Neuronal stem cell (in vitro differentiated cells): ENCODE measurements at regions not wholly inside any gene's neighbourhood (a gene's known extent, or its start where the extent isn't known, plus 50 kb on each side); places are given as distances from the start of the nearest gene placed in this dataset.

Source experiments
- DNase-seq: peaks from one replicate; pipeline ENCODE4 v3.0.0-alpha.2; 2013; ENCODE audit warnings: low spot score
- H2AFZ ChIP-seq: one replicate; pipeline ENCODE4 v1.6.1; 2013; ENCODE audit warnings: mild to moderate bottlenecking, low read length, inconsistent platforms
- H2AK5ac ChIP-seq: 2 replicates; pipeline ENCODE4 v1.6.1; 2013; ENCODE audit warnings: low read depth, mild to moderate bottlenecking, inconsistent platforms, low read length, moderate library complexity, mixed read lengths
- H2BK120ac ChIP-seq: 2 replicates; pipeline ENCODE4 v1.6.1; 2013; ENCODE audit warnings: low read depth, mild to moderate bottlenecking, inconsistent platforms, low read length, moderate library complexity, mixed read lengths
- H2BK12ac ChIP-seq: one replicate; pipeline ENCODE4 v1.6.1; 2013; ENCODE audit warnings: low read length, inconsistent platforms
- H2BK15ac ChIP-seq: 2 replicates; pipeline ENCODE4 v1.6.1; 2013; ENCODE audit warnings: mild to moderate bottlenecking, low read length, inconsistent platforms, mixed read lengths
- H2BK5ac ChIP-seq: one replicate; pipeline ENCODE4 v1.6.1; 2013; ENCODE audit warnings: inconsistent platforms, mild to moderate bottlenecking, low read length, moderate library complexity
- H3K14ac ChIP-seq: one replicate; pipeline ENCODE4 v1.6.1; 2013; ENCODE audit warnings: low read length, inconsistent platforms
- H3K18ac ChIP-seq: 2 replicates; pipeline ENCODE4 v1.6.1; 2013; ENCODE audit warnings: low read length, inconsistent platforms
- H3K23ac ChIP-seq: 2 replicates; pipeline ENCODE4 v1.6.1; 2013; ENCODE audit warnings: low read depth, mild to moderate bottlenecking, mixed read lengths, low read length, inconsistent platforms; ENCODE audit not compliant: poor library complexity
- H3K27ac ChIP-seq: replicated peaks from 3 replicates; pipeline ENCODE4 v1.5.1; 2013; ENCODE audit warnings: low read length, inconsistent platforms
- H3K27me3 ChIP-seq, 3 experiments: 2 replicates each; pipeline ENCODE4 v1.6.1; 2013; ENCODE audit warnings: low read length in 3 of 3, mild to moderate bottlenecking in 2 of 3, inconsistent platforms in 1 of 3, low read depth in 1 of 3, mixed read lengths in 1 of 3, moderate library complexity in 1 of 3; ENCODE audit not compliant: control insufficient read depth in 3 of 3, insufficient read depth in 3 of 3
- H3K36me3 ChIP-seq, 2 donors: replicated peaks in 1 of 2; 2 replicates each; pipeline ENCODE4 v1.6.1; 2013; ENCODE audit warnings: low read length in 2 of 2; ENCODE audit not compliant: control insufficient read depth in 2 of 2, insufficient read depth in 2 of 2
- H3K4ac ChIP-seq: 2 replicates; pipeline ENCODE4 v1.6.1; 2013; ENCODE audit warnings: inconsistent platforms, mild to moderate bottlenecking, low read length, moderate library complexity
- H3K4me1 ChIP-seq, 2 donors: 1 replicate in 1 of 2; 2 replicates in 1 of 2; pipeline ENCODE4 v1.6.1; 2013; ENCODE audit warnings: low read length in 2 of 2, low read depth in 1 of 2; ENCODE audit not compliant: control insufficient read depth in 2 of 2, insufficient read depth in 1 of 2
- H3K4me2 ChIP-seq: one replicate; pipeline ENCODE4 v1.6.1; 2013; ENCODE audit warnings: mild to moderate bottlenecking, low read length, inconsistent platforms; ENCODE audit not compliant: insufficient read depth, poor library complexity, severe bottlenecking
- H3K4me3 ChIP-seq, 2 donors: 2 replicates each; pipeline ENCODE4 v1.5.1; 2013; ENCODE audit warnings: low read length in 2 of 2, mild to moderate bottlenecking in 2 of 2, inconsistent platforms in 1 of 2, moderate library complexity in 1 of 2
- H3K79me1 ChIP-seq: one replicate; pipeline ENCODE4 v1.6.1; 2013; ENCODE audit warnings: low read depth, mild to moderate bottlenecking, inconsistent platforms, low read length, moderate library complexity
- H3K9ac ChIP-seq: one replicate; pipeline ENCODE4 v1.6.1; 2013; ENCODE audit warnings: mild to moderate bottlenecking, low read depth, low read length, inconsistent platforms; ENCODE audit not compliant: poor library complexity
- H3K9me3 ChIP-seq, 2 donors: replicated peaks in 1 of 2; 2 replicates each; pipeline versions ENCODE3 to v1.6.1; 2013; ENCODE audit warnings: low read length in 2 of 2, mild to moderate bottlenecking in 2 of 2, inconsistent platforms in 1 of 2, low read depth in 1 of 2, mixed read lengths in 1 of 2, moderate library complexity in 1 of 2; ENCODE audit not compliant: control insufficient read depth in 2 of 2, insufficient read depth in 1 of 2
- H4K8ac ChIP-seq: one replicate; pipeline ENCODE4 v1.6.1; 2013; ENCODE audit warnings: low read depth, mild to moderate bottlenecking, inconsistent platforms, low read length, moderate library complexity
- H4K91ac ChIP-seq: one replicate; pipeline ENCODE4 v1.6.1; 2013; ENCODE audit warnings: low read length, low read depth, mild to moderate bottlenecking, inconsistent platforms; ENCODE audit not compliant: poor library complexity
- WGBS, 2 donors: extraction: QIAGEN DNeasy Blood & Tissue Kit; methylation state at CpG; one replicate each; pipeline ENCODE4 v1.1.7; 2013; ENCODE audit warnings: missing lambda C conversion rate in 2 of 2, mixed read lengths in 1 of 2; ENCODE audit not compliant: insufficient read length in 2 of 2, insufficient replicate concordance in 1 of 2; ENCODE audit errors: extremely low coverage in 2 of 2; 5-methylcytosine and 5-hydroxymethylcytosine counted together

- H3K18ac ChIP-seq, result no peak overlapping the region
- H3K36me3 ChIP-seq, result no peaks in the 10 kb centered on the region
- no peak overlapping the region for H2BK5ac ChIP-seq
- no peak overlapping the region for H2BK12ac ChIP-seq
- H3K9ac ChIP-seq, result no peak overlapping the region
- H2AFZ ChIP-seq, result no peak overlapping the region
- H3K9me3 ChIP-seq, result peaks cover 3 to 14% of the 10 kb centered on the region in 2 donors
- H3K27me3 ChIP-seq, result no peaks in the 10 kb centered on the region
- no peak overlapping the region for H2BK15ac ChIP-seq
- no peak for DNase-seq
- H3K4ac ChIP-seq, result no peak overlapping the region
- H3K4me2 ChIP-seq, result no peak overlapping the region
- peaks cover 12 to 20% of the 10 kb centered on the region in 2 donors for H3K4me1 ChIP-seq
- no peak overlapping the region for H3K27ac ChIP-seq
- no peak overlapping the region for H3K23ac ChIP-seq
- no peak overlapping the region for H2BK120ac ChIP-seq
- no peak overlapping the region for H3K14ac ChIP-seq
- no peak overlapping the region for H2AK5ac ChIP-seq
- H3K79me1 ChIP-seq, result no peaks in the 10 kb centered on the region
- no CpG with 5 or more reads among the region's 1 CpG for WGBS, 2 donors
- no peak overlapping the region for H3K4me3 ChIP-seq
- no peak overlapping the region for H4K8ac ChIP-seq
- no peak overlapping the region for H4K91ac ChIP-seq
These were observed 268.6 kb downstream of the MYCN start for GRCh38 chr2:16208921-16209320.

DNA sequence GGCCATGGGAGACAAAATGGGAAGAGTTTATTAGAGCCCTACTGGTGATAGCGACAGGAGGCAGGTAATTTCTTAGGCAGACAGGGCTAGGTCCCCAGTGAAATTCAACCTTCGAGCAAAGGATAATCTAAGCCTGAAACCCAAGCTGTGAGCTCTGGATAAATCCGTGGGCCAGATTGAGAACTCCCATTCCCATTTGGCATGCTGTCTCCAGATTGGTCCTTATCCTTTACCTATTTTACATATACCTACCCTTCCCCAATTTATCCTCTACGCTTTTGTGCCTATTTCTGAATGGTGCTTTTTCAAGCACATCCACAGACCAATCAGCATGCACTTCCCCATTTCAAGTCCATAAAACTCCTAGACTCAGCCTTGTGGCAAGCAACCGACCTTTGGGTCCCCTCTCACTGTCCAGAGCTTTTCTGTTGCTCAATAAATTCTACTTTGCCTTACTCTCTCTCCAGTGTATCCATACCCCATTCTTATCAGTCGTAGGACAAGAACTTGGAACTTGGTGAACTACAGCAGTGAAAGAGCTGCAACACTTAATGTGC is 268.0 kb downstream of the MYCN start:
- H2BK120ac ChIP-seq, result no peak overlapping the region
- H4K91ac ChIP-seq, result no peak overlapping the region
- H3K4me2 ChIP-seq, result no peak overlapping the region
- no peak overlapping the region for H3K14ac ChIP-seq
- no peak overlapping the region for H4K8ac ChIP-seq
- no peak overlapping the region for H3K4me3 ChIP-seq
- H3K27ac ChIP-seq, result no peak overlapping the region
- no peaks in the 10 kb centered on the region for H3K27me3 ChIP-seq
- no peak overlapping the region for H2AFZ ChIP-seq
- no peak overlapping the region for H2BK5ac ChIP-seq
- no peak for DNase-seq
- no peak overlapping the region for H3K9ac ChIP-seq
- no peak overlapping the region for H2AK5ac ChIP-seq
- no peak overlapping the region for H2BK15ac ChIP-seq
- H3K9me3 ChIP-seq, result peaks cover 3 to 14% of the 10 kb centered on the region in 2 donors
- H3K4me1 ChIP-seq, result peaks cover 12 to 23% of the 10 kb centered on the region in 2 donors
- no peaks in the 10 kb centered on the region for H3K79me1 ChIP-seq
- no peak overlapping the region for H3K18ac ChIP-seq
- no peak overlapping the region for H2BK12ac ChIP-seq
- WGBS, 2 donors, result no CpG with 5 or more reads among the region's 6 CpGs
- no peak overlapping the region for H3K4ac ChIP-seq
- no peak overlapping the region for H3K23ac ChIP-seq
- no peaks in the 10 kb centered on the region for H3K36me3 ChIP-seq

DNA sequence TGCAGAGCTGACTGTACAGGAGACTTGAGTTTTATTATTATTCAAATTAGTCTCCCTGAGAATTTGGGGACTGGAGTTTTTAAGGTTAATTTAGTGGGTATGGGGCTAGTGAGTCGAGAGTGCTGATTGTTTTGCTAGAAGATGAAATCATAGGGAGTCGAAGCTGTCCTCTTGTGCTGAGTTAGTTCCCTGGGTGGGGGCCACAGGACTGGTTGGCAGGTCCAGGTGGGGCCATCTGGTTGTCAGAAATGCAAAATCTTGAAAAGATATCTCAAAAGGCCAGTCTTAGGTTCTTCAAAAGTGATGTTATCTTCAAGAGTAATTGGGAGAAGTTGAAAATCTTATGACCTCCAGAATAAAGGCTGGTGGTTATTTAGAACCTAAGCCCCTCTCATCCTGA is 267.3 kb downstream of the MYCN start:
- no peak overlapping the region for H2AFZ ChIP-seq
- H3K9ac ChIP-seq, result no peak overlapping the region
- H3K4ac ChIP-seq, result no peak overlapping the region
- no CpG with 5 or more reads among the region's 2 CpGs for WGBS, 2 donors
- H2BK120ac ChIP-seq, result no peak overlapping the region
- H4K91ac ChIP-seq, result no peak overlapping the region
- no peak overlapping the region for H3K23ac ChIP-seq
- H2BK12ac ChIP-seq, result no peak overlapping the region
- no peak overlapping the region for H4K8ac ChIP-seq
- no peaks in the 10 kb centered on the region for H3K79me1 ChIP-seq
- DNase-seq, result no peak
- H3K36me3 ChIP-seq, result no peaks in the 10 kb centered on the region
- no peak overlapping the region for H3K4me3 ChIP-seq
- H3K14ac ChIP-seq, result no peak overlapping the region
- H3K18ac ChIP-seq, result no peak overlapping the region
- peaks cover 12 to 23% of the 10 kb centered on the region in 2 donors for H3K4me1 ChIP-seq
- peaks cover 3 to 14% of the 10 kb centered on the region in 2 donors for H3K9me3 ChIP-seq
- no peak overlapping the region for H2AK5ac ChIP-seq
- no peak overlapping the region for H3K4me2 ChIP-seq
- H3K27me3 ChIP-seq, result no peaks in the 10 kb centered on the region
- no peak overlapping the region for H3K27ac ChIP-seq
- H2BK5ac ChIP-seq, result no peak overlapping the region
- no peak overlapping the region for H2BK15ac ChIP-seq

DNA sequence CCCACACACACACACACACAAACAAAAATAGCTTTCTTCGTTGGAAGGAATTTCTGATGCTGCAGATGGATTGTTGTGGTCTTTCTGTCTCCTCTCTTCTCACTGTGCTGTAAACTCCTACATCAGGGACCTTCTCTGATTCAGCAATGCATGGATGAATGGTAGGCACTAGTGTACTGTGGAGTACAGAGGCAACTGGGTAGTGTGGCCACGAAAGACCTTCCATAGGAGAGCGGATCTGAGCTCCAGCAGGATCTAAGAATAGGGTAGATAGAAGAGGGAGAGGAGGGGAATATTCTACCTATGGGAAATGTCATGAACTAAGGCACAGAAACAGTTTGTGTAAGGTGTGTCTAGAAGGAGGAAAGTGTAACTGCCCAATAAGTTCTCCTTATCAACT is 266.8 kb downstream of the MYCN start:
- Histone ChIP-seq H3K4me3 (no peak overlapping the region), H3K4ac (no peak overlapping the region), H3K9me3 (peaks cover 3 to 14% of the 10 kb centered on the region in 2 donors), H3K4me1 (peaks cover 12 to 23% of the 10 kb centered on the region in 2 donors), H2BK12ac (no peak overlapping the region), H3K79me1 (no peaks in the 10 kb centered on the region), H3K27me3 (no peaks in the 10 kb centered on the region), H3K36me3 (no peaks in the 10 kb centered on the region), H2AK5ac (no peak overlapping the region), H3K23ac (no peak overlapping the region), H2BK5ac (no peak overlapping the region), H4K8ac (no peak overlapping the region), H2BK120ac (no peak overlapping the region), H2BK15ac (no peak overlapping the region), H3K9ac (no peak overlapping the region), H3K14ac (no peak overlapping the region), H4K91ac (no peak overlapping the region), H3K4me2 (no peak overlapping the region), H3K18ac (no peak overlapping the region), H2AFZ (no peak overlapping the region), H3K27ac (no peak overlapping the region)
- no peak for DNase-seq
- WGBS, 2 donors, result no CpG with 5 or more reads among the region's 3 CpGs
